GM12872 (cell line): ENCODE measurements at regions not wholly inside any gene's neighbourhood (a gene's known extent, or its start where the extent isn't known, plus 50 kb on each side); places are given as distances from the start of the nearest gene placed in this dataset.

Experiments used
- CTCF ChIP-seq: IDR thresholded peaks from 3 replicates; pipeline ENCODE4 v1.5.1; 2011; ENCODE audit warnings: low read depth, mild to moderate bottlenecking, low read length, moderate library complexity; ENCODE audit not compliant: insufficient read depth

- TF ChIP-seq CTCF = no peak
Observed at GRCh38 chr3:38952721-38953120, 99.0 kb downstream of the SCN11A start.

GRCh38 chr3:38950581-38950980 is 101.2 kb downstream of the SCN11A start:
- TF ChIP-seq CTCF = no peak

GRCh38 chr3:38949994-38950393 is 101.8 kb downstream of the SCN11A start:
- TF ChIP-seq CTCF = no peak

GRCh38 chr3:38940394-38940793 is 111.3 kb downstream of the SCN11A start:
- TF ChIP-seq CTCF = no peak

GRCh38 chr3:38925351-38925750 is 109.3 kb upstream of the SCN10A start:
- TF ChIP-seq CTCF = no peak

GRCh38 chr3:38916706-38917105 is 100.7 kb upstream of the SCN10A start:
- TF ChIP-seq CTCF = no peak

- no peak for TF ChIP-seq CTCF
Observed at GRCh38 chr3:38907426-38907825, 91.4 kb upstream of the SCN10A start.

GRCh38 chr3:38890426-38890825 is 74.4 kb upstream of the SCN10A start:
- no peak for TF ChIP-seq CTCF
